Neural progenitor cell (in vitro differentiated cells): ENCODE measurements at regions not wholly inside any gene's neighbourhood (a gene's known extent, or its start where the extent isn't known, plus 50 kb on each side); places are given as distances from the start of the nearest gene placed in this dataset.

Experiments used
- DNase-seq: peaks from one replicate; pipeline ENCODE4 v3.0.0-alpha.2; 2016; ENCODE audit warnings: low spot score
- H2AFZ ChIP-seq: fragments of 200-600 bp; sonication (generic); replicated peaks from 2 replicates; pipeline ENCODE4 v1.6.1; 2016; ENCODE audit warnings: antibody characterized with exemption
- H3F3A ChIP-seq: fragments of 200-600 bp; sonication (generic); 2 replicates; pipeline ENCODE4 v1.6.1; 2016; ENCODE audit warnings: antibody characterized with exemption, low read depth
- H3K27ac ChIP-seq: fragments of 200-600 bp; sonication (generic); 2 replicates; pipeline ENCODE4 v1.5.1; 2016; ENCODE audit warnings: mild to moderate bottlenecking
- H3K27me3 ChIP-seq: fragments of 200-600 bp; sonication (generic); 2 replicates; pipeline ENCODE4 v1.6.1; 2016; ENCODE audit warnings: mild to moderate bottlenecking, moderate library complexity
- H3K36me3 ChIP-seq: fragments of 200-600 bp; sonication (generic); 2 replicates; pipeline ENCODE4 v1.5.1; 2016
- H3K4me1 ChIP-seq: fragments of 200-600 bp; sonication (generic); 2 replicates; pipeline ENCODE4 v1.6.1; 2016; ENCODE audit warnings: mixed run types
- H3K4me2 ChIP-seq: fragments of 200-600 bp; sonication (generic); 2 replicates; pipeline ENCODE4 v1.6.1; 2016
- H3K4me3 ChIP-seq: fragments of 200-600 bp; sonication (generic); 2 replicates; pipeline ENCODE4 v1.5.1; 2016
- H3K79me2 ChIP-seq: fragments of 200-600 bp; sonication (generic); 2 replicates; pipeline ENCODE4 v1.6.1; 2016; ENCODE audit warnings: low read depth
- H3K9ac ChIP-seq: fragments of 200-600 bp; sonication (generic); 2 replicates; pipeline ENCODE4 v1.6.1; 2016
- H3K9me3 ChIP-seq: fragments of 200-600 bp; sonication (generic); 2 replicates; pipeline ENCODE4 v1.5.1; 2016; ENCODE audit warnings: low read depth
- H4K20me1 ChIP-seq: fragments of 200-600 bp; sonication (generic); 2 replicates; pipeline ENCODE4 v1.6.1; 2016; ENCODE audit warnings: low read depth
- H3K27ac Mint-ChIP-seq: 3 replicates; pipeline ENCODE4 v1.8.0; 2021; ENCODE audit warnings: mixed read lengths
- H3K27me3 Mint-ChIP-seq: 2 replicates; pipeline ENCODE4 v1.8.0; 2022; ENCODE audit warnings: low read depth, mild to moderate bottlenecking, inconsistent platforms, moderate library complexity, mixed read lengths; ENCODE audit not compliant: insufficient read depth
- H3K36me3 Mint-ChIP-seq: 3 replicates; pipeline ENCODE4 v1.8.0; 2021; ENCODE audit warnings: mixed read lengths
- H3K4me1 Mint-ChIP-seq: 3 replicates; pipeline ENCODE4 v1.8.0; 2021; ENCODE audit warnings: mixed read lengths
- H3K4me3 Mint-ChIP-seq: 3 replicates; pipeline ENCODE4 v1.8.0; 2021; ENCODE audit warnings: mild to moderate bottlenecking, moderate library complexity, mixed read lengths
- H3K9me3 Mint-ChIP-seq: 3 replicates; pipeline ENCODE4 v1.8.0; 2020; ENCODE audit warnings: mixed read lengths
- EZH2 ChIP-seq: fragments of 200-600 bp; sonication (generic); IDR thresholded peaks from 2 replicates; pipeline ENCODE4 v1.6.1; 2017; ENCODE audit warnings: antibody characterized with exemption, mild to moderate bottlenecking, moderate library complexity
- EZH2phosphoT487 ChIP-seq: fragments of 200-600 bp; sonication (generic); IDR thresholded peaks from 2 replicates; pipeline ENCODE4 v1.6.1; 2017; ENCODE audit warnings: antibody characterized with exemption
- TF ChIP-seq, protein P1 (sequence below): fragments of 200-600 bp; sonication (generic); IDR thresholded peaks from 2 replicates; pipeline ENCODE4 v1.5.1; 2017; ENCODE audit warnings: antibody characterized with exemption, mild to moderate bottlenecking

GRCh38 chr11:45061641-45062040 is 84.8 kb upstream of the PRDM11 start:
- Histone ChIP-seq H3K9me3 (peaks cover 7% of the 10 kb centered on the region), H4K20me1 (no peaks in the 10 kb centered on the region), H3K79me2 (no peaks in the 10 kb centered on the region), H3K9ac (no peak overlapping the region), H3K4me1 (peaks cover 25% of the 10 kb centered on the region), H3K4me3 (no peak overlapping the region), H3K27ac (no peak overlapping the region), H3K4me2 (no peak overlapping the region), H3F3A (peaks cover 20% of the 10 kb centered on the region), H3K36me3 (peaks cover 4% of the 10 kb centered on the region), H2AFZ (no peak overlapping the region), H3K27me3 (no peaks in the 10 kb centered on the region)
- no peak overlapping the region for H3K4me3 Mint-ChIP-seq
- DNase-seq: no peak
- H3K4me1 Mint-ChIP-seq: peaks cover 6% of the 10 kb centered on the region
- TF ChIP-seq, protein P1, sequence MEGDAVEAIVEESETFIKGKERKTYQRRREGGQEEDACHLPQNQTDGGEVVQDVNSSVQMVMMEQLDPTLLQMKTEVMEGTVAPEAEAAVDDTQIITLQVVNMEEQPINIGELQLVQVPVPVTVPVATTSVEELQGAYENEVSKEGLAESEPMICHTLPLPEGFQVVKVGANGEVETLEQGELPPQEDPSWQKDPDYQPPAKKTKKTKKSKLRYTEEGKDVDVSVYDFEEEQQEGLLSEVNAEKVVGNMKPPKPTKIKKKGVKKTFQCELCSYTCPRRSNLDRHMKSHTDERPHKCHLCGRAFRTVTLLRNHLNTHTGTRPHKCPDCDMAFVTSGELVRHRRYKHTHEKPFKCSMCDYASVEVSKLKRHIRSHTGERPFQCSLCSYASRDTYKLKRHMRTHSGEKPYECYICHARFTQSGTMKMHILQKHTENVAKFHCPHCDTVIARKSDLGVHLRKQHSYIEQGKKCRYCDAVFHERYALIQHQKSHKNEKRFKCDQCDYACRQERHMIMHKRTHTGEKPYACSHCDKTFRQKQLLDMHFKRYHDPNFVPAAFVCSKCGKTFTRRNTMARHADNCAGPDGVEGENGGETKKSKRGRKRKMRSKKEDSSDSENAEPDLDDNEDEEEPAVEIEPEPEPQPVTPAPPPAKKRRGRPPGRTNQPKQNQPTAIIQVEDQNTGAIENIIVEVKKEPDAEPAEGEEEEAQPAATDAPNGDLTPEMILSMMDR: no peak
- no peak for TF ChIP-seq EZH2
- peaks cover 2% of the 10 kb centered on the region for H3K27me3 Mint-ChIP-seq
- peaks cover 4% of the 10 kb centered on the region for H3K9me3 Mint-ChIP-seq
- H3K27ac Mint-ChIP-seq: no peak overlapping the region
- no peaks in the 10 kb centered on the region for H3K36me3 Mint-ChIP-seq

- no peak overlapping the region for H3K9ac ChIP-seq
- peaks cover 7% of the 10 kb centered on the region for H3K9me3 ChIP-seq
- TF ChIP-seq, protein P1: no peak
- no peak for TF ChIP-seq EZH2phosphoT487
- no peak for TF ChIP-seq EZH2
- H3K4me1 ChIP-seq: peaks cover 20% of the 10 kb centered on the region
- H3K4me3 ChIP-seq: no peak overlapping the region
- DNase-seq: no peak
- no peaks in the 10 kb centered on the region for H3K27me3 ChIP-seq
- no peak overlapping the region for H2AFZ ChIP-seq
- Mint-ChIP-seq H3K36me3 (no peaks in the 10 kb centered on the region), H3K4me1 (peaks cover 1% of the 10 kb centered on the region), H3K27me3 (peaks cover 2% of the 10 kb centered on the region), H3K9me3 (peaks cover 4% of the 10 kb centered on the region), H3K27ac (no peak overlapping the region), H3K4me3 (no peak overlapping the region)
- H3K36me3 ChIP-seq: peaks cover 4% of the 10 kb centered on the region
- H3K27ac ChIP-seq: no peak overlapping the region
- no peak overlapping the region for H3K4me2 ChIP-seq
- peaks cover 15% of the 10 kb centered on the region for H3F3A ChIP-seq
- no peaks in the 10 kb centered on the region for H3K79me2 ChIP-seq
- no peaks in the 10 kb centered on the region for H4K20me1 ChIP-seq
Measured at GRCh38 chr11:45062115-45062514, 84.3 kb upstream of the PRDM11 start.

GRCh38 chr11:45062974-45063635 is 83.3 kb upstream of the PRDM11 start:
- Histone ChIP-seq H3K9ac (no peak overlapping the region), H3K27me3 (no peaks in the 10 kb centered on the region), H3K36me3 (peaks cover 4% of the 10 kb centered on the region), H3K79me2 (no peaks in the 10 kb centered on the region), H4K20me1 (no peaks in the 10 kb centered on the region), H3F3A (peaks cover 5% of the 10 kb centered on the region), H3K27ac (no peak overlapping the region), H3K4me3 (no peak overlapping the region), H3K4me2 (no peak overlapping the region), H2AFZ (no peak overlapping the region), H3K9me3 (peaks cover 7% of the 10 kb centered on the region), H3K4me1 (peaks cover 10% of the 10 kb centered on the region)
- no peak overlapping the region for H3K27ac Mint-ChIP-seq
- no peak for TF ChIP-seq EZH2phosphoT487
- TF ChIP-seq, protein P1: no peak
- no peak for TF ChIP-seq EZH2
- peaks cover 4% of the 10 kb centered on the region for H3K9me3 Mint-ChIP-seq
- no peaks in the 10 kb centered on the region for H3K36me3 Mint-ChIP-seq
- no peak for DNase-seq
- H3K27me3 Mint-ChIP-seq: peaks cover 3% of the 10 kb centered on the region
- no peaks in the 10 kb centered on the region for H3K4me1 Mint-ChIP-seq
- H3K4me3 Mint-ChIP-seq: no peak overlapping the region
